ENCODE measurements at regions not wholly inside any gene's neighbourhood (a gene's known extent, or its start where the extent isn't known, plus 50 kb on each side); places are given as distances from the start of the nearest gene placed in this dataset.

GRCh38 chr13:104854698-104855097 is 1680.8 kb downstream of the EFNB2 start:
- no peak for DNase-seq (ENCODE audit: low spot score)

DNA sequence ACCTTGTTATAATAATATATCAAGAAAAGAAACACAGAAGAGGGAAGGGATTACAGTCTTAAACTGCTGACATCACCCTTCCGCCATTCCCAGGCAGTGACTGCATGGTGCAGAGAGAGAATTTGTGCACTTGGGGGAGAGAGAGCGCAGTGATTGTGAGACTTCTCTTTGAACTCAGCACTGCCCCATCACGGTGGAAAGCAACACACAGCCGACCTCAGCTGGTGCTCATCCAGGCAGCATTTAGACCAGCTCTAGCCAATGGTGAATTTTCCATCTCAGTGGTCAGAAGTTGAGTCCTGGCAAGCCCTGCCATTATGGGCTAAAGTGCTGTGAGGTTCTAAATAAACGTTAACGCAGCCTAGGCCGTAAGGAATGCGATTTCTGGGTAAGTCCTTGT is 1681.5 kb downstream of the EFNB2 start:
- DNase-seq (ENCODE audit: low spot score), result no peak

DNA sequence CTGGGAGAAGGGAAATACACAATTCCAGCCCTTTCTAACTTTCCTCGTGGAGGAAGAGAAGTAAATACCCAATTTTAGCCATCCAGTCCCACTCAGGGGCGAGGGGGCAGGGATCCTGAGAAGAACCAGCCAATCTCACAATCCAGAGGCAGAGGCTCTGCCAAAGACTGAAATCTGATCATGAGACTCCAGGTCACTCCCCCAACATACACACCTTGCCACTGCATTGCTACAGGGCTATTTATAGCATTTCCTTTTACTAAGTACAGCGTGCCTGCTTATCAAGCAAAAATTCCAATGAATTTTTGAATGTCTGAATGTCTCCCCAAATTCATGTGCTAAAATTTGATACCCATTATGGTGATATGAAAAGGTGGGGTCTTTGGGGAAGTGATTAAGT is 1687.5 kb downstream of the EFNB2 start:
- DNase-seq (ENCODE audit: low spot score), result no peak

DNA sequence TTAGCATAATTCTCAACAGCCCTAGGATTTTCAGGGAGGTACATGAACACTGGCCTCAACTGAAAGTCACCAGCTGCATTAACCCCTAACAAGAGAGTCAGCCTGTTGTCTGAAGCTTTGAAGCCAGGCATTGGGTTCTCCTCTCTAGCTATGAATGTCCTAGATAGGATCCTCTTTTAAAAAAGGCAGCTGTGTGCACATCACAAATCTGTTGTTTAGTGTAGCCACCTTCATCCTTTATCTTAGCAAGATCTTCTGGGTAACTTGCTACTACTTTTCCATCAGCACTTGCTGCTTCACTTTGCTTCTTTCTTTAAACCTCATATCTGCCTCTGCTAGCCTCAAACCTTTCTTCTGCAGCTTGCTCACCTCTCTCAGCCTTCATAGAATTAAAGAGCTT is 1692.1 kb downstream of the EFNB2 start:
- DNase-seq (ENCODE audit: low spot score), result no peak

GRCh38 chr13:104841110-104841509 is 1694.4 kb downstream of the EFNB2 start:
- DNase-seq (ENCODE audit: low spot score), result no peak

- DNase-seq (ENCODE audit: low spot score), result no peak
Observed at GRCh38 chr13:104837756-104838155, 1697.7 kb downstream of the EFNB2 start.

DNA sequence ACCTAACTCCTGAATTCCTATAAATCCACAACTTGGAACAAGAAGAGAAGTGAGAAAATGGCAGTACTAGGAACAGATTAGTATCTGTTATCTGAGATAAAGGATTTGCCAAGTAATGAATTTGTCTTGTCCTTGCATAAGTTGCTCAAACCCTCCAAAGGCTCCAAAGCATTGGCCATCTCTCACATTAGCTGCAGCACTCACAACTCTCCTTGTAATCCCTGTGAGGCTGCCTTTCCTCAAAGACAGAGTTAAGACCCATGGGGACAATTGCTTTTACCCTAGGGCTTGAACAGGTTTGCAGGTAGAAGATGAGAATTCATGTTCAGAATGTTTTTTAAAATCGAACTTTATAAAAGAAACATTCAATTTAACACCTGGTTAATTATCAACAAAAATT is 1702.2 kb downstream of the EFNB2 start:
- DNase-seq (ENCODE audit: low spot score), result no peak

DNA sequence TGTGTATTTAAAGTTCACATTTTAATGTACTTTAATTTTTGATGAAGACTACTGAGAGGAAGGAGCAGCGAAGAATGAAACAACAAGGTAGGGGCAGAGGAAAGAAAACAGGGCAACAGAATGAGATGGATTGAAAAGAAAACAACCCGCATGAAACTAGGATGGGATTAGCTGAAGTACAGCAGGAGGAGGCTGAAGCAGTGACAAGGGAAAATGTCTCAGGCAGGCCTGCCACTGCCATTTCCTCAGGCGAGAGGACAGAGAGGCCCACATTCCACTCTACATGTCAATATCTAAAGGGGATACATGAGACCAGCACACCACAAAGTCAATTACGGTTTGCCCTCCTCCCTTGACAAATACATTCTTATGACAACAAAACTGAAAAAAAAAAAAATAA is 1703.2 kb downstream of the EFNB2 start:
- no peak for DNase-seq (ENCODE audit: low spot score)

- no peak for DNase-seq (ENCODE audit: low spot score)
Observed at GRCh38 chr13:104831831-104832230, 1703.6 kb downstream of the EFNB2 start.

DNA sequence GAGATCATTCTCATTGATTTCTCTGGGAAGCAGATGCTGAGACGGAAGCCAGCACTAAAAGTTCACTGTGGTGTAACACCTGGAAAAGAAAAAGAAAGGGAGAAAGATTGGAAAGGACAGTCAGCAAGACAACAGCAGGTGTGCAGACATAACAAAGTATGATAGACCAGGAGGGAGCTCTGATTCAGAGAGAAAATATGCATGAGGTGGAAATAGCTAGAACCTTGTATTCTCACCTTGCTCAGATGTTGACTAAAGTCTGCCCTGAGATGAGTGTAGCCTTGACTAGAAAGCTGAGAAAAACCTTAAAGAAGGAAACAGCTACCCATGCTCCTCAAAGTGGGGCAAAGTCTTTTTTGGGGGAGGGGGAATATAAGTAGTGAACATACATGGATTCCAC is 1711.8 kb downstream of the EFNB2 start:
- no peak for DNase-seq (ENCODE audit: low spot score)

GRCh38 chr13:104823071-104823470 is 1712.4 kb downstream of the EFNB2 start:
- DNase-seq (ENCODE audit: low spot score), result no peak

DNA sequence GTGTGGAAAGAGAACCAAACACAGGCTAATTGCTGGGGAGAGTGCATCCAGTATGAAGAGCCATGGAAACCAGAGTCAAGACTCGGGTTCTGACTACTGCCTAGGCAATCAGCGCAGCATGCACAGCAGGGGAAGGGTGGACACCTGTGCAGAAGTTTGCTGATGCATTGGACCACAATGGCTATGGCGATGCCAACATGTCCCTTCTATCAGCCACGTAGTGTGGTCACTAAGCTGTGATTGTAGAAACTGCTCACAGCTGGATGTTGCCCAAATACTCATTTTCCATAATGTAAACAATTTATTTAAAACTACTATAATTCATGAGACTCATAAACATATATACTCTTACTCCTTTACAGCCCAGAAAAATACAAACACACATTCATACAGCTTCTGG is 1718.2 kb downstream of the EFNB2 start:
- no peak for DNase-seq (ENCODE audit: low spot score)

DNA sequence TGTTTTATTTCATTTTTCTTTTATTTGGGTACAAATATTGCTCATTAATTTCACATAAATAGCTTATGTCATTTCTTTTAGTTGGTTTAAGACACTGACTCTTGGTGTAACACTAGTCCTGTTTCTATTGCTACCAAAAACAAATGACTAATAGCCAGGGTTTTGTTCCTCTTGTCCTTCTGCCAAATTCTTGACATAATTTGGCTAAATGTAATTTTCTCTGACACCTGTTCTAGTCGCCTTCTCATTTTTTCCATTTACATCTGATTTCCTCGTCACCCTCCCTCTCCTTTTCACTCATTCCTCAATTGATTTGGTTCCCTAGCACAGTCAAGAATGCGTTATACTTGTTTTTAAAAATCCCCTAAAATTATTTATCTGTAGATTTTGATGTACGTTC is 1718.7 kb downstream of the EFNB2 start:
- no peak for DNase-seq (ENCODE audit: low spot score)

DNA sequence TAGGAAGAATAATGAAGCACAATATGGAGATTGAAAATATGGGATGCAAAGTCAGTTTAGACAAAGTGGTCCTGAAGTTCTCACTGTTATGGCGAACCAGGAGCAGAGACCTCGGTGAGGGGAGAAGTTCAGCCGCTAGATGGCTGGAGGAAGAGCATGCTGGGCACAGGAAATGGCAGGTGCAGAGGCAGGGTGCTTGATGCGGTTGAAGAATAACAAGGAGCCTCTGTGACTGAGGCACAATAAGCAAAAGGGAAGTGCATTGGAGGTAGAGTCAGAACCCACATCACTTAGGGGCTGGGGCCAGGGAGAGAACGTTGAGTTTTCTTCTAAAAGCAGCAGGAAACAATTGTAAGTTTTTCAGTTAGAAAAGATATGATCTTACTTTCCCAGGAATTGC is 1725.2 kb downstream of the EFNB2 start:
- DNase-seq (ENCODE audit: low spot score), result no peak

GRCh38 chr13:104809483-104809882 is 1726.0 kb downstream of the EFNB2 start:
- no peak for DNase-seq (ENCODE audit: low spot score)

- no peak for DNase-seq (ENCODE audit: low spot score)
Observed at GRCh38 chr13:104805346-104805745, 1730.1 kb downstream of the EFNB2 start.

DNA sequence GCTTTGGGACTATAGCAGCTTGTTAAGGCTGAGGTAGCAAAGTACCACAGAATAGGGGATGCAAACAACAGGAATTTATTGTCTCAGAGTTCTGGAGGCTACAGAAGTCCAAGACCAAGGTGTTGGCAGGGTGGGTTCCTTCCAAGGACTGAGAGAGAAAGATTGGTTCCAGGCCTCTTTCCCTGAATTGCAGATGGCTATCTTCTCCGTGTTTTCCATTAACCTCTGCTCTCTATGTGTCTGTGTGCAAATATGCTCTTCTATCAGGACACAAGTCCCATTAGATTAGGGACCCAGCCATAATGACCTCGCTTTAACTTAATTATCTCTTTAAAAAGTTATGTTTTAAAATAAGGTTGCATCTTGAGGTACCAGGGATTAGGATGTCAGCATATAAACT is 1732.9 kb upstream of the SLC10A2 start:
- DNase-seq (ENCODE audit: low spot score), result no peak

- DNase-seq (ENCODE audit: low spot score), result no peak
Observed at GRCh38 chr13:104798486-104798885, 1732.3 kb upstream of the SLC10A2 start.

DNA sequence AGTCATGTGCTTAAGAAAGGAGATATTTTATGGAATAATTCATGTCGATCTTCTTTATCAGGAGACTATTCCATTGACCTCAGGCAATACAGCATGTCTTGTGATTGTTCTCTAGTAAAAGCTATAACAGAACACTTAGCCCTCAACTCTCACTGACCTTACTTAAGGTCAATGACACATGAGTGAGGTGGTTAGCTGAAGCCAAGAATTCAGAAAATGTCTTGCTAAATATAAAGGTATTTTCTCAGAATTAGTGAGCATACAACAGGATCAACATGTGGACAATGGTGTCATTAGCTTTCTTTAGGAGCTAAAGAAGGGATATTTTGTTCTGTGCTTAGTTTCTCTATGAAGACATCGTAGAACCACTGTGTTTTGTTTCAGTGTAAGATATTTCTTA is 1730.4 kb upstream of the SLC10A2 start:
- DNase-seq (ENCODE audit: low spot score), result no peak

- no peak for DNase-seq (ENCODE audit: low spot score)
Observed at GRCh38 chr13:104785952-104786351, 1719.7 kb upstream of the SLC10A2 start.

DNA sequence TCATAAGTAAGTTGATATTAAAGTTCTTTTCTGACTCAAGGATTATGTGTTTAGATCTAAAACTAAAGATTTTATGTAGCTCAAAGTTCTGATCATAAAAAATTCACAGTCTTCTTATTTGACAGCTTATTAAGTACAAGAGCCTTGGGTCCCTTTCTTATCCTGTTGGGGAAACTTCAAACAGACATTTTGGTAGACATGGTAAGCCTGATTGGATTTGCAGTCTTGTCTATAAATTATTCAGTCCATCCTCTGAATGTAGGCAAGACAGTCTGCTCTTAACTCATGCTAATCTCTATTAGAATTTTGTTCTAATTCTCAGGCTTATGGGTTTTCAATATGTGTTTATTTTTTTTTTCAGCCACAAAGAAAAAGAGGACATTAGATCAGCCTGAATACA is 1718.7 kb upstream of the SLC10A2 start:
- no peak for DNase-seq (ENCODE audit: low spot score)

DNA sequence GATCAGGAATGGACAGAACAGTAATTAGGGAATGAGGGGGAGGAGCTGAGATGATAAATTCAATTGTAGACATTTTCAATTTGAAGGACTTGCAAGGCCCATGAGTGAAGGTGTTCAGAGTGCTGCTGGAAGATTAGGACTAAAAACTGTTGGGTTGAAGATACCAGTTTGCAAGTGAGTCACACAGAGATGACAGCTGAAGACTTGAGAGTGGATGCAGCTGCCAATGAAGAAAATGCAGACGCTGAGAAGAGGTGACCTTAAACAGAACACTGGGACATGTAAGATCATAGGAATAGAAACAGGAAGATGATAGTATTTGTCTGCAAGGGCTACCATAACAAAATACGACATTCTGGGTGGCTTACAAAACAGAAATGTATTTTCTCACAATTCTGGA is 1716.5 kb upstream of the SLC10A2 start:
- DNase-seq (ENCODE audit: low spot score), result no peak

DNA sequence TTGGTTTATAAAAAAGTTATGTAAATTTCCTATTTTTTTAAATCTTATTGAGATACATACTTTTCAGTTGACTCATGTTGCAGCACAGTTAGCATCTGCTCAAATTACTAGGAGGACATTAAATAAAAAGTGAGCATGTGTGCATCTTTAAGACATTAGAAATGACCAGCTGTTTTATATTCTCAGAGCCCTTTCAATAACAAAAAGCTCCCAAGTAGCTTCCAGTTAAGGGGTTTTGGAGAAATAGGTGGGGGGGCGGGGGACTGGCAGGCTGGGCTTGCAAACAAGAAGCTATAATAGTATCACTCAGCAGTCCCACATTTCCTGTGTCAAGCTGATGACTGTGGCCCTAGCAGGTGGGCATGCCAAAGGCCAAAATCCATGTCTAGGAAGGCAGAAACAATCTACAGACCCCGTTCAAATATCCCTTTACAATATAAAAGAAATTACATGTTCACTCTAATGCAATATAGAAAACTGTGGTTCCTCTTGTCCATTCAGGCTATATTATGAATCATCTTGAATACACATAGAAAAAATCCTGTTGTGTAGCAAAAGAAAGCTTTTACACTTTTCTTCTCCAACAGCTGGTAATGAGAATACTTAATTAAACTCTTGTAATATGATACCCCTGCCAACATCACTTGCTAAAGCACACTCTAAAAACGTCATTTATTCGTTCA is 1713.2 kb upstream of the SLC10A2 start:
- no peak for DNase-seq (ENCODE audit: low spot score)

- no peak for DNase-seq (ENCODE audit: low spot score)
Observed at GRCh38 chr13:104773775-104774174, 1707.6 kb upstream of the SLC10A2 start.

GRCh38 chr13:104769545-104769944 is 1703.3 kb upstream of the SLC10A2 start:
- DNase-seq (ENCODE audit: low spot score), result no peak
